ENCODE measurements at regions not wholly inside any gene's neighbourhood (a gene's known extent, or its start where the extent isn't known, plus 50 kb on each side); places are given as distances from the start of the nearest gene placed in this dataset.

DNA sequence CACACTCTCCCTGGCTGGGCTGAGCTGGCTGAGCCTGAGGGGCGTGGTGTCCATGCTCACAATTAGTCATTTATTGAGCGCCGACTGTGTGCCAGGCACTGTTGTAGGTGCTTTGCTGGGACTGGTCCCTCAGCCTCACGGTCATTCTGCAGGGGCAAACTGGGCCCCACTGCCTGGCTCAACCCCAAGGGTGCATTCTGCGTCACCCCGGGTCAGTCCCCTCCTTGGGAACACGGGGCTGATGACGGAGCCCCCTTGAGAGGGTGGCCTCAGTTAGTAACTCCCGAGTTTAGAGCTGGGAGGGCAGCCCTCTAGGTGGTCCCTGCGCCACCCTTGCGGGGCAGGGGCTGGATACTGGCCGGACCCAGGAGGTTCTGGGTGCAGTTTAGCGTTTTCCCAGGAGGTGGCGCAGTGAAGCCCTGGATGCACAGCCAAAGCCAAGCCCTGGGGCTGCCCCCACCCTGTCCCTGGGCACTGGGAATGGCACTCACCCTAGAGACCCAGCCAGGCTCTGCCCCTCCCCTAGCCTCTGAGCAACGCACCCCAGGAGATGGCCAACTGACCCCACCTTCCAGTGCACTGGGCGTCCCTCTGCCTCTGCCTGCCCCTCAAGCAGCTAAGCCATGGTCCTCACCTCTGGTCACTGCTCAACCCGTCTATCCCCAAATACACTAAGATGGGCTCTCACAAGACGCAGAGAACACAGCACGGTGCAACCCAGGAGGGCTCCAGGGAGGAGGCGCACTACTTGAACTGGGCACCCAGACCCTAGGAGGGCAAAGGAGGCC lies 243.2 kb upstream of the GSE1 start:
- no peak for DNase-seq

GRCh38 chr16:85370543-85370880 lies 242.6 kb upstream of the GSE1 start:
- no peak for DNase-seq

DNA sequence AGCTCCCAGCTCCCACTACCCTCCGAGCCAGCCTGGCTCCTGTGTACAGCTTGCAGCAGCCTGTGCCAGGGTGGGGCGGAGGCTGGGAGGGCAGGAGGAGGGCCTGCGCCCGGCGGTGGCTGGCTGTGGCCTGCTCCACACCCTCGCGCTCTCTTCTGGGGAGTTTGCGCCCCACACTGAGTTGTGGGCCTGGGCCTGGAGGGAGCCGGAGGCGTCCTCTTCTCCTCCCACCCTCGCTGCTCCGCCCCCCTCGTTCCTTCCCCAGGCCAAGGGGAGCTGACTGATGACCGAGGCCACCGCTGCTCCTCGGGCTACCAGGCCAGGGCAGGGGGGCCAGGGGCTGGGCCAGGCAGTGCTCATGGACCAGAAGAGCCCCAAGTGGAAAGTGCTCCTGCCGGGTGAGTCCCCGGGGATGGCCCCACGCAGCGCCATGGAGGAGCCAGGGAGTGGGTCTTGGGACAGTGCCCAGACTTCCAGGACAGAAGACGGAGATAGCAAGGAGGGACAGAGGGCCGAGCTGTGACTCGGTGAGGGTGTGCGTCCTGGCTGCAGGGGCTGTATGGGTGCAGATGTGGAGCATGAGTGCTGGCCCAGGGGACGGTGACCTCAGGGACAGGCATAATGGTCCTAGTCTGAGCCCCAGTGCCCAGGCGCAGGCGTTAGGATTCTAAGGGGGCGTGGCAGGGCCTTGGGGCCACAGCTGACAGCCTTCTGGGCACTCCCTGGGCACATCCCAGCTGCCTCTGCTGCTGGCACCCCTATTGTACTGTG lies 242.1 kb upstream of the GSE1 start:
- DNase-seq: no peak

DNA sequence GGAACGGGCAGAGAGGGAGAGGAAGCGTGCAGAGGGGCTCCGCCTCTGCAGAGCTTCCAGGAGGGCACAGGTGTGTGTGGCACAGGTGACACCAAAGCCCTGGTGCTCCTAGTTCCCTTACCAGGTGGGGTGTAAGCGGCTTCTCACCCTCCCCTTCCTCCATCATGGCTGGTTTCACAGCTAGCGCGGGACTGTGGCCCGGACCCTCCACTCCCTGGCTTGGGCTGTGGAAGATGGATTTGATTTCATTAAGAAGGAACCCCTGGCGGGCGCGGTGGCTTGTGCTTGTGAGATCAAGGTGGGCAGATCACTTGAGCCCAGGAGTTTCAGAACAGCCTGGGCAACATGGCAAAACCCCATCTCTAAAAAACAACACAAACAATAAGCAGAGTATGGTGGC lies 241.2 kb upstream of the GSE1 start:
- DNase-seq: no peak

DNA sequence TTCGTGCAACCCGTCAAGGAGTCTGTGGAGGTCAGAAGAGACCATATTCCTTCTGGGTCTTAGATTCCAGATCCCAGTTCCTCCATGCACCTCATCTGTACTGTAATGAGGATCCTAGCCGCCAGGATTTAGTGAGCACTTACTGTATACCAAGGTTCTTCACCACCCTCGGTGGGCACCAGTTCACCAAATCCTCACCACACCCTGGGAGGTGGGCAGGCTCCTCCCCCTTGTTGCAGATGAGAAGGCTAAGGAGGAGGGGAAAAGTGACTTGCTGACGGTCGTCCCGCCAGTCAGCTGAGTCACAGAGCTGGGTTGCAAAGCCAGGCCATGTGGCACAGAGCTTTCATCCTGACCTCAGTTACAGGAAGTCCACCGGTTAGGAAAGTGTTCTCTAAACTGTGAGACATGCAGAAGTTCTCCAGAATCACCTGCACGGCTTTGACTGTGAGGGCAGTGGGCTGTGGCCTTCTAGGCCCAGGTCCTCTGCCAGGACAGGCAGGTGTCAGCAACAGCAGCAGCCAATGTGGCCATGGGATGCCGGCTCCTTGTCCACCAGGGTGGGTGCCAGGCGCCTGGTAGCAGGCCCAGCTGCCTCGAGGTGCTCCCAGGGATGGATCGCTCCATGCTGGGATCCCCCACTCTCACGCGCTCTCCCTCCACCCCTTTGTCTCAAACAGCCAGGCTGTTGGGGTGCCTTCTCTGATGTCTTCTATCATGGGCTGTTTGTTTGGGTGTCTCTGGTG lies 240.3 kb upstream of the GSE1 start:
- DNase-seq: no peak

- no peak for DNase-seq
These were observed 239.2 kb upstream of the GSE1 start for GRCh38 chr16:85373741-85374570.

DNA sequence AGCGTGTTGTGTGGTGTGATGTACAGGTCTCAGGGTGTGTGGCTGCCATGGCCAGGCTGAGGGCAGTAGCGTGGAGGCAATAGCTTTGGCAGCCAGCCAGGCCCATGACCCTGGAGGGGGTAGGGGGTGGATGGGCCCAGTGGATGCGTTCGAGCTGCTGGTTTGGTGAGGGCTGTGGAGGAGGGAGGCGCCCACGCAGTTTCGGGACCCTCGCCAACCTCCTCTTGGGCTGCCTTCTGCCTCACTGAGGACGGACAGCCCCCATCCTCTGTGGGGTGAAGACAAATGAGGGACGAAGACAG lies 238.6 kb upstream of the GSE1 start:
- DNase-seq: no peak

- no peak for DNase-seq
These were observed 237.8 kb upstream of the GSE1 start for GRCh38 chr16:85375282-85375681.

- DNase-seq: no peak
These were observed 236.6 kb upstream of the GSE1 start for GRCh38 chr16:85376292-85377095.

- DNase-seq: no peak
These were observed 235.6 kb upstream of the GSE1 start for GRCh38 chr16:85377388-85378144.

GRCh38 chr16:85378145-85379040 lies 234.7 kb upstream of the GSE1 start:
- DNase-seq: no peak

GRCh38 chr16:85379041-85380001 lies 233.8 kb upstream of the GSE1 start:
- no peak for DNase-seq

GRCh38 chr16:85380002-85380395 lies 233.1 kb upstream of the GSE1 start:
- no peak for DNase-seq

GRCh38 chr16:85380905-85381737 lies 232.0 kb upstream of the GSE1 start:
- DNase-seq: no peak

GRCh38 chr16:85381738-85382592 lies 231.2 kb upstream of the GSE1 start:
- no peak for DNase-seq

DNA sequence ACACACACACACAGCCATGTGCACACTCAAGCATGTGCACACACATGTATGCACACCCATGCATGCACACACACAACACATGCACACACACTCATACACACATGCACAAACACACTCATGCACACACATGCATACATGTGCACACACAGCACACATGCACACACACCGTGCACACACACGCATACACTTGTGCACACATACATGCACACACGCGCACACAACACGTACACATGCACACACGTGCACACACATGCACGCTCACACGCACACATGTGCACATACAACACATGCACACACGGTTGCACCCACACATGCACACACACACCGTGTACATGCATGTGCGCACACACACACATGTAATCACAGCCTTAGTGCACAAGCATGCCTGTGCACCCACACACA lies 230.4 kb upstream of the GSE1 start:
- DNase-seq: no peak

Data from NCI-H2081 treated with DMSO at 0.1 percent for 48 hours (cell line).